Neural cell (in vitro differentiated cells): ENCODE measurements at regions not wholly inside any gene's neighbourhood (a gene's known extent, or its start where the extent isn't known, plus 50 kb on each side); places are given as distances from the start of the nearest gene placed in this dataset.

Source experiments
- EZH2 ChIP-seq: fragments of 200-600, 300-800 bp; shearing (Covaris generic), sonication (generic); IDR thresholded peaks from 2 replicates; pipeline ENCODE4 v1.6.1; 2014; ENCODE audit warnings: antibody characterized with exemption, low read length, borderline replicate concordance, mild to moderate bottlenecking; ENCODE audit not compliant: insufficient read depth, poor library complexity, severe bottlenecking
- TF ChIP-seq, protein P1 (sequence below): fragments of 450-650 bp; IDR thresholded peaks from 2 replicates; pipeline ENCODE4 v1.5.1; 2014; ENCODE audit warnings: antibody characterized with exemption, mild to moderate bottlenecking, moderate library complexity; ENCODE audit not compliant: poor library complexity, severe bottlenecking

DNA sequence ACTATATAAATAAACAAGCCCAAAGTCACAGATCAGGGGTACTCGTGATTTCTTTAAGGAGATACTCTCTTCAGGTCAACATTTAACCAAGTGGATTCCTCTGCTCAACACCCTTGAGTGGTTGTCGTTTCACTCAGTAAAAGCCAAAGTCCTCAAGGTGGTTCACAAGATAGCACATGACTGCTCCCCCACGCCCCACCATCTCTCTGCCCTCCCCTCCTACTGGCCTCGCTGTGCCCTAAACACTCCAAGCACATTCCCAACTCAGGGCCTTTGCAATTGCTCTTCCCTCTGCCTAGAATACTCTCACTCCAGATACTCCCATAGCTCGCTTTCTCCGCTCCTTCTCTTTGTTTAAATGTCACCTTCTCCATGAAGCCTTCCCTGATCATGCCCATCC lies 72.1 kb upstream of the FHIP2A start:
- TF ChIP-seq, protein P1, sequence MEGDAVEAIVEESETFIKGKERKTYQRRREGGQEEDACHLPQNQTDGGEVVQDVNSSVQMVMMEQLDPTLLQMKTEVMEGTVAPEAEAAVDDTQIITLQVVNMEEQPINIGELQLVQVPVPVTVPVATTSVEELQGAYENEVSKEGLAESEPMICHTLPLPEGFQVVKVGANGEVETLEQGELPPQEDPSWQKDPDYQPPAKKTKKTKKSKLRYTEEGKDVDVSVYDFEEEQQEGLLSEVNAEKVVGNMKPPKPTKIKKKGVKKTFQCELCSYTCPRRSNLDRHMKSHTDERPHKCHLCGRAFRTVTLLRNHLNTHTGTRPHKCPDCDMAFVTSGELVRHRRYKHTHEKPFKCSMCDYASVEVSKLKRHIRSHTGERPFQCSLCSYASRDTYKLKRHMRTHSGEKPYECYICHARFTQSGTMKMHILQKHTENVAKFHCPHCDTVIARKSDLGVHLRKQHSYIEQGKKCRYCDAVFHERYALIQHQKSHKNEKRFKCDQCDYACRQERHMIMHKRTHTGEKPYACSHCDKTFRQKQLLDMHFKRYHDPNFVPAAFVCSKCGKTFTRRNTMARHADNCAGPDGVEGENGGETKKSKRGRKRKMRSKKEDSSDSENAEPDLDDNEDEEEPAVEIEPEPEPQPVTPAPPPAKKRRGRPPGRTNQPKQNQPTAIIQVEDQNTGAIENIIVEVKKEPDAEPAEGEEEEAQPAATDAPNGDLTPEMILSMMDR, result no peak
- no peak for TF ChIP-seq EZH2
